AG09309 (cell line): ENCODE measurements at regions not wholly inside any gene's neighbourhood (a gene's known extent, or its start where the extent isn't known, plus 50 kb on each side); places are given as distances from the start of the nearest gene placed in this dataset.
"Not testable (repeated sequence)": the region's sequence is repeated elsewhere in the genome, so short reads cannot be mapped to it uniquely, and the experiment has no call there.

Source experiments
- DNase-seq: peaks from one replicate; pipeline ENCODE4 v3.0.0-alpha.2; 2010; ENCODE audit warnings: low read depth
- H3K4me3 ChIP-seq: 2 replicates; pipeline ENCODE4 v1.5.1; 2011; ENCODE audit warnings: mild to moderate bottlenecking, low read depth, low read length, moderate library complexity; ENCODE audit not compliant: control insufficient read depth

GRCh38 chr7:149930374-149931068 lies 56.8 kb downstream of the ATP6V0E2 start:
- not testable (repeated sequence) for H3K4me3 ChIP-seq, DNase-seq

GRCh38 chr7:149933776-149934175 lies 60.0 kb downstream of the ATP6V0E2 start:
- H3K4me3 ChIP-seq, DNase-seq: not testable (repeated sequence)

- not testable (repeated sequence) for H3K4me3 ChIP-seq, DNase-seq
Observed at GRCh38 chr7:149947346-149947745, 73.6 kb downstream of the ATP6V0E2 start.

GRCh38 chr7:149948444-149948843 lies 74.7 kb downstream of the ATP6V0E2 start:
- not testable (repeated sequence) for DNase-seq, H3K4me3 ChIP-seq

GRCh38 chr7:149949863-149950577 lies 76.3 kb downstream of the ATP6V0E2 start:
- H3K4me3 ChIP-seq, DNase-seq: not testable (repeated sequence)

- H3K4me3 ChIP-seq, DNase-seq: not testable (repeated sequence)
Observed at GRCh38 chr7:149950578-149950924, 76.8 kb downstream of the ATP6V0E2 start.

- not testable (repeated sequence) for DNase-seq, H3K4me3 ChIP-seq
Observed at GRCh38 chr7:149951579-149951978, 77.8 kb downstream of the ATP6V0E2 start.

GRCh38 chr7:149958880-149959279 lies 85.1 kb downstream of the ATP6V0E2 start:
- not testable (repeated sequence) for H3K4me3 ChIP-seq, DNase-seq

GRCh38 chr7:149960863-149961262 lies 87.1 kb downstream of the ATP6V0E2 start:
- H3K4me3 ChIP-seq, DNase-seq: not testable (repeated sequence)

GRCh38 chr7:149961878-149962277 lies 88.1 kb downstream of the ATP6V0E2 start:
- not testable (repeated sequence) for H3K4me3 ChIP-seq, DNase-seq

GRCh38 chr7:149962685-149963319 lies 89.0 kb downstream of the ATP6V0E2 start:
- DNase-seq, H3K4me3 ChIP-seq: not testable (repeated sequence)

GRCh38 chr7:149963985-149964384 lies 90.2 kb downstream of the ATP6V0E2 start:
- not testable (repeated sequence) for H3K4me3 ChIP-seq, DNase-seq

- not testable (repeated sequence) for DNase-seq, H3K4me3 ChIP-seq
Observed at GRCh38 chr7:149966444-149966843, 92.7 kb downstream of the ATP6V0E2 start.

GRCh38 chr7:149972977-149973376 lies 99.2 kb downstream of the ATP6V0E2 start:
- not testable (repeated sequence) for H3K4me3 ChIP-seq, DNase-seq

GRCh38 chr7:149973681-149974080 lies 99.9 kb downstream of the ATP6V0E2 start:
- H3K4me3 ChIP-seq, DNase-seq: not testable (repeated sequence)

GRCh38 chr7:149975608-149976007 lies 101.8 kb downstream of the ATP6V0E2 start:
- DNase-seq, H3K4me3 ChIP-seq: not testable (repeated sequence)

GRCh38 chr7:149978537-149978936 lies 104.8 kb downstream of the ATP6V0E2 start:
- not testable (repeated sequence) for DNase-seq, H3K4me3 ChIP-seq

GRCh38 chr7:149978944-149979343 lies 105.2 kb downstream of the ATP6V0E2 start:
- not testable (repeated sequence) for H3K4me3 ChIP-seq, DNase-seq

GRCh38 chr7:149982537-149983112 lies 108.9 kb downstream of the ATP6V0E2 start:
- H3K4me3 ChIP-seq, DNase-seq: not testable (repeated sequence)
